HEK293 (cell line): ENCODE measurements at regions not wholly inside any gene's neighbourhood (a gene's known extent, or its start where the extent isn't known, plus 50 kb on each side); places are given as distances from the start of the nearest gene placed in this dataset.

Experiments
- CTCF ChIA-PET: fragments of 350-600 bp; formaldehyde crosslinking; extraction: SDS; loops from one replicate; lab custom pipeline; 2021; ENCODE audit warnings: antibody characterized with exemption; lab: Yijun Ruan, JAX
- POLR2A ChIA-PET: fragments of 300-600 bp; formaldehyde crosslinking; extraction: SDS; loops from one replicate; lab custom pipeline; 2020; ENCODE audit warnings: antibody characterized with exemption, inconsistent platforms; lab: Yijun Ruan, JAX
- H3K27ac ChIP-seq: fragments of 200-500 bp; sonication (Bioruptor generic); 2 replicates; pipeline ENCODE4 v1.5.1; 2014; ENCODE audit warnings: low read depth, low read length, control low read depth, inconsistent platforms; ENCODE audit errors: extremely low read depth
- H3K36me3 ChIP-seq, 2 experiments: fragments of 200-500 bp in 1 of 2; sonication (Bioruptor generic) in 1 of 2; 1 replicate in 1 of 2; 2 replicates in 1 of 2; pipeline ENCODE4 v1.5.1; 2014 to 2017; ENCODE audit warnings: inconsistent platforms in 2 of 2, low read length in 2 of 2; ENCODE audit not compliant: control insufficient read depth in 2 of 2, insufficient read depth in 1 of 2
- H3K4me1 ChIP-seq: fragments of 200-500 bp; sonication (Bioruptor generic); 2 replicates; pipeline ENCODE4 v1.5.1; 2014; ENCODE audit warnings: mild to moderate bottlenecking, low read length, inconsistent platforms; ENCODE audit not compliant: control insufficient read depth, insufficient read depth
- H3K4me3 ChIP-seq: 2 replicates; pipeline ENCODE4 v1.5.1; 2011; ENCODE audit warnings: low read depth, mild to moderate bottlenecking, control low read depth, low read length, moderate library complexity
- H3K9me3 ChIP-seq: fragments of 200-500 bp; sonication (Bioruptor generic); 2 replicates; pipeline ENCODE4 v1.5.1; 2014; ENCODE audit warnings: low read depth, low read length, inconsistent platforms; ENCODE audit not compliant: control insufficient read depth, insufficient read depth
- ELK4 ChIP-seq: IDR thresholded peaks from 2 replicates; pipeline ENCODE4 v1.6.1; 2011; ENCODE audit warnings: mild to moderate bottlenecking, low read depth, low read length, borderline replicate concordance
- FEZF1 ChIP-seq: fragments of 450-650 bp; formaldehyde crosslinking; IDR thresholded peaks from 2 replicates; pipeline ENCODE4 v1.5.1; 2016; ENCODE audit warnings: missing biosample characterization, missing genetic modification characterization
- GFI1B ChIP-seq: fragments of 450-650 bp; formaldehyde crosslinking; IDR thresholded peaks from 2 replicates; pipeline ENCODE4 v1.5.1; 2016; ENCODE audit warnings: missing biosample characterization, missing genetic modification characterization
- IKZF3 ChIP-seq: fragments of 450-650 bp; IDR thresholded peaks from 2 replicates; pipeline ENCODE4 v1.5.0; 2018; ENCODE audit warnings: missing biosample characterization, mild to moderate bottlenecking, missing genetic modification characterization, moderate library complexity
- KLF9 ChIP-seq: fragments of 450-650 bp; formaldehyde crosslinking; IDR thresholded peaks from 2 replicates; pipeline ENCODE4 v1.5.1; 2016; ENCODE audit warnings: missing biosample characterization, missing genetic modification characterization, low read depth
- MYNN ChIP-seq: fragments of 450-650 bp; formaldehyde crosslinking; IDR thresholded peaks from 2 replicates; pipeline ENCODE4 v1.5.1; 2016; ENCODE audit warnings: missing biosample characterization, missing genetic modification characterization, borderline replicate concordance
- OSR2 ChIP-seq: fragments of 450-650 bp; formaldehyde crosslinking; IDR thresholded peaks from 2 replicates; pipeline ENCODE4 v1.5.1; 2016; ENCODE audit warnings: missing biosample characterization, missing genetic modification characterization
- OVOL3 ChIP-seq: fragments of 450-650 bp; formaldehyde crosslinking; IDR thresholded peaks from 2 replicates; pipeline ENCODE4 v1.5.1; 2016; ENCODE audit warnings: missing biosample characterization, missing genetic modification characterization
- PRDM1 ChIP-seq: fragments of 450-650 bp; formaldehyde crosslinking; IDR thresholded peaks from 2 replicates; pipeline ENCODE4; 2016; ENCODE audit warnings: missing biosample characterization, missing genetic modification characterization
- PRDM2 ChIP-seq: fragments of 450-650 bp; formaldehyde crosslinking; IDR thresholded peaks from 2 replicates; pipeline ENCODE4 v1.5.1; 2016; ENCODE audit warnings: missing biosample characterization, missing genetic modification characterization, borderline replicate concordance
- PRDM6 ChIP-seq: fragments of 450-650 bp; formaldehyde crosslinking; IDR thresholded peaks from 2 replicates; pipeline ENCODE4 v1.5.1; 2017; ENCODE audit warnings: missing biosample characterization, missing genetic modification characterization
- ZBTB1 ChIP-seq: fragments of 450-650 bp; formaldehyde crosslinking; IDR thresholded peaks from 2 replicates; pipeline ENCODE4 v1.5.1; 2016; ENCODE audit warnings: missing biosample characterization, missing genetic modification characterization
- ZFP69B ChIP-seq: fragments of 450-650 bp; formaldehyde crosslinking; IDR thresholded peaks from 2 replicates; pipeline ENCODE4 v1.5.1; 2016; ENCODE audit warnings: missing biosample characterization, missing genetic modification characterization
- ZNF280D ChIP-seq: fragments of 450-650 bp; formaldehyde crosslinking; IDR thresholded peaks from 2 replicates; pipeline ENCODE4 v1.5.1; 2016; ENCODE audit warnings: missing biosample characterization, missing genetic modification characterization
- ZNF404 ChIP-seq: fragments of 450-650 bp; formaldehyde crosslinking; IDR thresholded peaks from 2 replicates; pipeline ENCODE4 v1.5.1; 2017; ENCODE audit warnings: missing biosample characterization, missing genetic modification characterization
- ZNF433 ChIP-seq: fragments of 450-650 bp; formaldehyde crosslinking; IDR thresholded peaks from 2 replicates; pipeline ENCODE4 v1.5.1; 2016; ENCODE audit warnings: missing biosample characterization, missing genetic modification characterization, low read depth
- ZNF521 ChIP-seq: fragments of 450-650 bp; formaldehyde crosslinking; IDR thresholded peaks from 2 replicates; pipeline ENCODE4 v1.5.1; 2017; ENCODE audit warnings: missing biosample characterization, mild to moderate bottlenecking, missing genetic modification characterization
- ZNF585B ChIP-seq: fragments of 450-650 bp; formaldehyde crosslinking; IDR thresholded peaks from 2 replicates; pipeline ENCODE4 v1.5.1; 2016; ENCODE audit warnings: missing biosample characterization, missing genetic modification characterization
- ZNF629 ChIP-seq: fragments of 450-650 bp; formaldehyde crosslinking; IDR thresholded peaks from 2 replicates; pipeline ENCODE4 v1.5.1; 2017; ENCODE audit warnings: missing biosample characterization, missing genetic modification characterization
- ZNF645 ChIP-seq: fragments of 450-650 bp; formaldehyde crosslinking; IDR thresholded peaks from 2 replicates; pipeline ENCODE4; 2016; ENCODE audit warnings: missing biosample characterization, missing genetic modification characterization
- ZNF660 ChIP-seq: fragments of 450-650 bp; IDR thresholded peaks from 2 replicates; pipeline ENCODE4 v1.5.1; 2018; ENCODE audit warnings: missing biosample characterization, mild to moderate bottlenecking, missing genetic modification characterization
- ZNF664 ChIP-seq: fragments of 450-650 bp; formaldehyde crosslinking; IDR thresholded peaks from 2 replicates; pipeline ENCODE4 v1.5.1; 2016; ENCODE audit warnings: missing biosample characterization, missing genetic modification characterization
- ZNF747 ChIP-seq: fragments of 450-650 bp; formaldehyde crosslinking; IDR thresholded peaks from 2 replicates; pipeline ENCODE4 v1.5.1; 2016; ENCODE audit warnings: missing biosample characterization, missing genetic modification characterization
- ZNF830 ChIP-seq: fragments of 450-650 bp; IDR thresholded peaks from 2 replicates; pipeline ENCODE4 v1.5.0; 2018; ENCODE audit warnings: missing biosample characterization, missing genetic modification characterization, low read depth, mild to moderate bottlenecking, moderate library complexity
- ZNF843 ChIP-seq: fragments of 450-650 bp; formaldehyde crosslinking; IDR thresholded peaks from 2 replicates; pipeline ENCODE4 v1.5.1; 2016; ENCODE audit warnings: missing biosample characterization, missing genetic modification characterization

- no peak for TF ChIP-seq ELK4
- TF ChIP-seq ZNF404 (tag by site-specific recombination), result no peak
- no peak for TF ChIP-seq OSR2 (tag by site-specific recombination)
- no peak for TF ChIP-seq ZNF629
- no peak for TF ChIP-seq ZNF521 (tag by site-specific recombination)
- TF ChIP-seq ZNF433 (tag by site-specific recombination), result no peak
- TF ChIP-seq ZNF280D (tag by site-specific recombination), result no peak
- no peak for TF ChIP-seq PRDM6
Measured at GRCh38 chr13:64765636-64766035, 2464.5 kb downstream of the PCDH9 start (continued).

GRCh38 chr13:64758521-64759244 lies 2471.5 kb downstream of the PCDH9 start:
- Histone ChIP-seq H3K27ac (no peak overlapping the region), H3K4me3 (no peak overlapping the region)
- CTCF ChIA-PET, result no interaction called here

GRCh38 chr13:64756621-64757020 lies 2473.5 kb downstream of the PCDH9 start:
- Histone ChIP-seq H3K27ac (no peak overlapping the region), H3K4me3 (no peak overlapping the region), H3K9me3 (no peaks in the 10 kb centered on the region), H3K36me3 (no peaks in the 10 kb centered on the region), H3K4me1 (no peaks in the 10 kb centered on the region)
- POLR2A ChIA-PET, result no interaction called here
- CTCF ChIA-PET, result interaction anchor here (0.6 kb wide), 1 partner anchor 20 kb away, joined by 3 read pairs; no protein-coding TSS in a partner anchor
- TF ChIP-seq IKZF3 (tag by site-specific recombination), result no peak
- no peak for TF ChIP-seq ZNF843 (tag by site-specific recombination)
- no peak for TF ChIP-seq PRDM2 (tag by site-specific recombination)
- no peak for TF ChIP-seq ZNF747 (tag by site-specific recombination)
- no peak for TF ChIP-seq ZNF660

More at GRCh38 chr13:64758521-64759244, 2471.5 kb downstream of the PCDH9 start:
- no peaks in the 10 kb centered on the region for H3K4me1 ChIP-seq
- H3K9me3 ChIP-seq, result no peaks in the 10 kb centered on the region
- TF ChIP-seq PRDM1 (tag by site-specific recombination), result no peak
- no peak for TF ChIP-seq ZNF645 (tag by site-specific recombination)
- no peak for TF ChIP-seq ZBTB1 (tag by site-specific recombination)
- no peak for TF ChIP-seq GFI1B (tag by site-specific recombination)
- no peak for TF ChIP-seq FEZF1 (tag by site-specific recombination)
- no peak for TF ChIP-seq IKZF3 (tag by site-specific recombination)
- no peak for TF ChIP-seq ZNF585B (tag by site-specific recombination)
- TF ChIP-seq MYNN, result no peak
- no peak for TF ChIP-seq ZNF664 (tag by site-specific recombination)
- no peak for TF ChIP-seq OVOL3
- no peak for TF ChIP-seq ZNF830 (tag by site-specific recombination)
- TF ChIP-seq KLF9 (tag by site-specific recombination), result no peak
- TF ChIP-seq ZFP69B (tag by site-specific recombination), result no peak
- no peaks in the 10 kb centered on the region for H3K36me3 ChIP-seq
- POLR2A ChIA-PET, result no interaction called here
